HG03565 (cell line): ENCODE measurements at regions not wholly inside any gene's neighbourhood (a gene's known extent, or its start where the extent isn't known, plus 50 kb on each side); places are given as distances from the start of the nearest gene placed in this dataset.
A peak's percentile ranks its signal among the peaks of the same experiment; 100 is the strongest.
"Not testable (repeated sequence)": the region's sequence is repeated elsewhere in the genome, so short reads cannot be mapped to it uniquely, and the experiment has no call there.

Experiments
- ATAC-seq: cut with Tn5 transposase; IDR thresholded peaks from one replicate; pipeline ENCODE4 v1.9.1; 2021; ENCODE audit warnings: mild to moderate bottlenecking, moderate library complexity; ENCODE audit not compliant: unreplicated experiment

DNA sequence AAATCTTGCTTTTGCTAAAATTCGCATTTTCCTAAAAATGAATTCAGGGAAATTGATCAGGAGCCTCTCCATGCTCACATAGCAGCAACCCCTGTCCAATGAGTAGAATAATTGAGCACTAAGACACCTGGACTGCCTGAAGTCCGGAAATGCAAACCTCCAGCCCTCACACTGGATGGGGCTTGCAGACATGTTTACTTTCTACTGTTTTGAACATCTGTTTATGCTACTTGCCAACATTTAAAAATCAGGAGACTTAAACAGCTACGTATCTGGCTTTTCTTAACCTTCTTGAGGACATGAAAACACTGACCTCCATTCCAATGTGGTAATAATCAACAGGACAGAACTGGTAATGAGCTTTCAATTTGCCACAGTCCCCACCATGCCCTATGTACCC, 184.4 kb downstream of the SHOX2 start:
- ATAC-seq, result no peak

DNA sequence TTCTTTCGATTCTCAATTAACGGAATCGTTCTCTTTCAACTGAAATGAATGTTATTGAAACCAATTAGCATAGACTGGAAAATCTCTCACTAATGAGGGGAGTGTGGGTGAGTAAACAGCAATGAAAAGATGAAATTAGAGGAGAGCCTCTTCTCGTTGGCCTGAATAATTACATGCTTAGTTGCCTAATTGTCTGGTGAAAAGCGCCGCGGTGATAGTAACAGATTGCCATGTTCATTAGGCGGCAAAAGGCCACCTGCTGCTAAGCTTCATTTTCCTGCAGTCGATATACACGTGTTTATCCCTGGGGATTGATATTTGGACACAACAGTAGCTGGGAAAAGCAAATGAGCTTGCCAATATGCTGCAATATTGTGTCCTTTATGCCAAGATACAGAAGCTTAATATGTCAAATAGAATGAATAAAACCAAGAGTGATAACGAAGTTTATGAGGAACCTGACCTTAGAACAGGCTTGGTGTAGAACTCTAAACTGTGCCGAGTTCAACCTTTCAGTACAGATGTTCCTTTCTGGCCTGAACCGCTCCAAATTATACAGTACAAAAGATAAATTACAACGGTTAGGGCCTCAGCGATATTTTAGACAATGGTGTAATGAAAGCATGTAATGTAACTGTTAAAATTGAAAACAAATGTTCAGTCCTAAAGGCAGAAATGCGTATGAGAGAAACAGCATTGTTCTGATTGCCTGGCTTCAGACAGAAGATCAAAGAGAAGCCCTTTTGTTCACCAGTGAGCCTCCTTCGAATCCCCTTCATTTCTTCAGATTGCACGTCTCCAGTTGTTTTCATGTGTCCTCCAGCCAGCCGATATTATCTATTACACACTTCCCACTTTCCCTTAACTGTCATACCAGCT, 185.2 kb downstream of the SHOX2 start:
- no peak for ATAC-seq

GRCh38 chr3:157919319-157919887, 186.8 kb downstream of the SHOX2 start:
- no peak for ATAC-seq

- no peak for ATAC-seq
These were observed 187.8 kb downstream of the SHOX2 start for GRCh38 chr3:157918402-157918801.

GRCh38 chr3:157916672-157917071, 189.5 kb downstream of the SHOX2 start:
- ATAC-seq, result no peak

GRCh38 chr3:157914882-157915281, 191.3 kb downstream of the SHOX2 start:
- ATAC-seq, result no peak

DNA sequence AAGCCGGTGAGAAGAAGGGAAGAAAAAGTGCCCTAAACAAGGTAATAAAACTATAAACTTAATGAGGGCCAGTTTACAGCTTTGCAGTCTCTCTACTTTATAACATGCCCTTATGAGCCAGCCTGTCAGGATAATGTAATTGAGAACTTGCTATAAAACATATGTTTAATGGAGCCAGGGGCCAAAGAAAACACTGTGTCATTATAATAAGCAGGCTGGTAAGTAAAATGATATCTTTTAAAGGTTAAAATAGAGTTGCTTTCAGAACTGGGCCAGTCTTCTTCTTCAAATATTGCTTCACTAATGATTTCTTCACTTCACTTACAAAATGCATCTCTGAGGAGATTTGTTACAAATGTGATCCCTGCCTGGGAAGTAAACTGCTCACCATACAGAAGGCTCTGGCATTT, 192.5 kb downstream of the SHOX2 start:
- no peak for ATAC-seq

DNA sequence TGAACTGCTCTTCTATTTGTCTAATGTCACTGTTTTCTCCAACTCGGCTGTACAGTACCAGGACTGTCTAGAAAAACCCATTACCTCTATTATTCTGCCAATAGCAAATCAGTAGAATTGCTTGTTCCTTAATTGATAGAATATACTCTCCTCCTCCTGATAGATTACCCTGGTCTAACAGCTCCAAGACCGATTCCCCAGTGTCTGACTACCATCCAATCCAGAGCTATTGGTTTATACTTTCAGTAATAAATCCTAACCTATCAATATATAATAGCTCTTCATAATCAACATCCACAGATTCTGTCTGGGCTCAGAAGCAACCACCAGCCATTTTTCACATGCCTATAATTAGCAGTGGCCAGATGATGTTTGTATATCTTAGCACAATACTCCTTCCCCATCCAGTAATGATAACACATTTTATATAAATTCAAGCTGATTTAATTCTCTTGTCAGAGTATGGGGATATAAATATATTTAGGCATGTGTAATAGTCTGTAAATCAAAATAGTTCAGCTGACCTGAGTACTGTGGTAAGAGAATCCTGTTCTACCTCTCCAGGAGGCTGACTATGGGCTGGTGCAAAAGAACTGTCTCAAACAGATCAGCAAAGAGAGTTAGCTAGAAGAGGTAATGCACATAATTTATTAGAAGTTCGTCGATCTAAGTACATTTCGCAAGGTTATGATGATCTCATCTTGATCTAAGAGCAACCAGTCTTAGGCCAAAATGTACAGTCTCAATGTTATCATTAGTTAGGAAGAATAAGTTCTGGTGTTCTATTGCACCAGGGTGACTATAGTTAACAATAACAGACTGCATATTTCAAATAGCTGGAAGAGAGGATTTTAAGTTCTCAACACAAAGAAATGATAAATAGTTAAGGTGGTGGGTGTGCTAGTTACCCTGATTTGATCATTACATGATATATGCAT, 193.4 kb downstream of the SHOX2 start:
- ATAC-seq, result no peak

- ATAC-seq, result no peak
These were observed 199.6 kb downstream of the SHOX2 start for GRCh38 chr3:157906627-157907026.

GRCh38 chr3:157905885-157906284, 200.3 kb downstream of the SHOX2 start:
- no peak for ATAC-seq

DNA sequence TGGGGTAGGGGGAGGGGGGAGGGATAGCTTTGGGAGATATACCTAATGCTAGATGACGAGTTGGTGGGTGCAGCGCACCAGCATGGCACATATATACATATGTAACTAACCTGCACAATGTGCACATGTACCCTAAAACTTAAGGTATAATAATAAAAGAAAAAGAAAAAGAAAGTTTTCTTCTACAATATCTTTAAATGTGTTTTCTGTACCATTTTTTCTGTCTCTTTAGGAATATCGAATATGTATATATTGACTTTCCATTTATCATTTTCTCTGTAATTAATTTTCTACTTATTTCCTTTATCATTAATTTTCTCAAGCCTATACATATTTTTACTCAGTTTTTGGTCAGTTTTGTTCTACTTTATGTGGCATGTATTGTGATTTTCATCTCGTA, 203.5 kb downstream of the SHOX2 start:
- not testable (repeated sequence) for ATAC-seq

DNA sequence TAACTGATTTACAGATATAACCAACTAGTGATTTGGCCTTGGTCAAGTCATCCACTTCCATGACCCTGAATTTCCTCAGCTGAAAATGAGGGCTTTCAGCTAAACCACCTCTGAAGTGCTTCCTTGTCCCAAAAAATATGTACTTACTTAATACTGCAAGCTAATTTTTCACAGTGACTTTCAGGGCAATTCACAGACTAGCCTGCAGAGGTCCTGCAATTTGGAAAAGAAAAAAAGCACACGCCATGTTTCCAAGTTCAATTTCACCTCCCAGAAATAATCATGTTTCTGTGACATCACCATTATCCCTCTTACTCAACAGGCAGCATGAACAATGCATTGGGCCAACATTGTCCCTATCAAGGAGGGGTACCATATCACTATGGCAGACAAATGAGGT, 218.2 kb downstream of the SHOX2 start:
- ATAC-seq, result no peak

- no peak for ATAC-seq
These were observed 229.7 kb downstream of the SHOX2 start for GRCh38 chr3:157876556-157876955.

GRCh38 chr3:157872902-157873301, 233.3 kb downstream of the SHOX2 start:
- no peak for ATAC-seq

DNA sequence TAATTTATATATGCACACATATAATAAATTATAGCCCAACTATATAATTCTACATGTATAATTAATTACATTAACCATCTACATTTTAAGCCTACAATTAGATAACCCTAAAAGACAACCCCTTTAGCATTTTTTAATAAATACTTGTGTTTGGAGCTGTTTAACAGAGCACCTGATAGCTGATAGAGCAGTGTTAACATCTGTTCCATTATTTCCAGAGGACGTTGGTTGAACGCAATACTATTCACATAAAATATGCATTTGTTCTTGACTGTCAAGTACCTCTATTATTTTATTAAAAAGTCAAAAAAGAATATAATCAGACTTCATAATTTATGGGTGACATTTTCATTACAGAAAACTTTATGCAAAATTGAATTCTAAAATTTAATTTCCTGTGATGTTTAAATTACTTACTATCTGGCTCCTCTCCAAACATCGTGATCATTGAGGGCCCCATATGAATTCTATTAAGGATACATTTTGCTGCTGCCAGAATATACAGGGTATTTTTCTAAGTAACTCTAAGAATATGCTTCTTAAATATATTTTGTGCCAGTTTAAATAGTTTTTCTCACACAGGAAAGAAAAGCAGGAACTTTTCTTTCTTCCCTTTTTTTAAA, 234.3 kb downstream of the SHOX2 start:
- no peak for ATAC-seq

DNA sequence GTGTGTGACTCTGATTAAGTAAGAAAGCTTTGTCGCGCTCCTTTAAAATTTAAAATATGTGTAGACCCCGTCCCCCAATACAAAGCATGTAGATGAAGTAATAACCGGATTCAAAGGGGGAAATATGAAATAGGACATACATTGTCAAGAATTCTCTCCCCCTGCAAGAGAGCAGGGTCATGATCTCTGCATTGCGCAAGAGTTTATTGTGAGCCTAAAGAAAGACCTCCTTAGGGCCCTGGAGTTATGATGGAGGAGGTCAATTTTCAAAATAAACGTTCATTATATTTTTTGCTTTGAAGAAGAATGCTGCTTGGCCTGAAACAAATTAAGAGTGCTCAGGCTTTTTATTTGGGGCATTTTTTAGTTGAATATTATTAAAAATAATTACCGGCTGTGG, 235.0 kb downstream of the SHOX2 start:
- ATAC-seq, result no peak

- no peak for ATAC-seq
These were observed 237.3 kb downstream of the SHOX2 start for GRCh38 chr3:157868946-157869345.

- ATAC-seq, result no peak
These were observed 238.0 kb downstream of the SHOX2 start for GRCh38 chr3:157868196-157868595.

DNA sequence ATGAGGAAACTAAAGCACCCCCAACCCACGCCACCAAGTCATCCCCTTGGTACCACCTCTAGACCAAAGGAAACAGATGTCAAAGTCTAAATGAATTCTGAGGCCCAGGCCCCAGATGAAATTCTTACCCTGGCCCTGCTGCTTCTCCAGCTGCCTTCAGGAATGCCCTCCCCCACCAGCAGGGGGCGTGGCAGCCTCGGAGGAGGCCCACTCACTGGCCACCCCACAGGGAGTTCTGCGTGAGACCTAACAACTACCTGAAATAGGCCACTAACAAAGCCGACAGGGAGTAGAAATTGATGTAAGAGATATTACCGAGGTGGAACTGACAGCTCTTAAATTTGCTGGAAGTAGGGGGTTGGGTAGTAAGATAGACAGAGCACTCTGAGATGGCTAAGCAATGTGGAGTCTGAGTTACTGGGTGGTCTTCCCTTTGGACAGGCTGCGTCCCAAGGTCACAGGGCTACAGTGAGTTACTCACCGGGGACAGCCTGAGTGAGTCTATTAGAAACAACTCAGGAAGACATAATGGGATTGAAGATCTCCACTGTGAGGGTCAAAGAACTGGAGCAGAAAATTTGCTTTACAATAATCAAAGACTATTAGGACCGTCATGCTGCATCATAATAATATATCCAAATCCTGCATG, 240.7 kb downstream of the SHOX2 start:
- ATAC-seq, result peak; percentile 92

- no peak for ATAC-seq
These were observed 245.0 kb downstream of the SHOX2 start for GRCh38 chr3:157861076-157861765.
